ENCODE measurements at regions not wholly inside any gene's neighbourhood (a gene's known extent, or its start where the extent isn't known, plus 50 kb on each side); places are given as distances from the start of the nearest gene placed in this dataset.

DNA sequence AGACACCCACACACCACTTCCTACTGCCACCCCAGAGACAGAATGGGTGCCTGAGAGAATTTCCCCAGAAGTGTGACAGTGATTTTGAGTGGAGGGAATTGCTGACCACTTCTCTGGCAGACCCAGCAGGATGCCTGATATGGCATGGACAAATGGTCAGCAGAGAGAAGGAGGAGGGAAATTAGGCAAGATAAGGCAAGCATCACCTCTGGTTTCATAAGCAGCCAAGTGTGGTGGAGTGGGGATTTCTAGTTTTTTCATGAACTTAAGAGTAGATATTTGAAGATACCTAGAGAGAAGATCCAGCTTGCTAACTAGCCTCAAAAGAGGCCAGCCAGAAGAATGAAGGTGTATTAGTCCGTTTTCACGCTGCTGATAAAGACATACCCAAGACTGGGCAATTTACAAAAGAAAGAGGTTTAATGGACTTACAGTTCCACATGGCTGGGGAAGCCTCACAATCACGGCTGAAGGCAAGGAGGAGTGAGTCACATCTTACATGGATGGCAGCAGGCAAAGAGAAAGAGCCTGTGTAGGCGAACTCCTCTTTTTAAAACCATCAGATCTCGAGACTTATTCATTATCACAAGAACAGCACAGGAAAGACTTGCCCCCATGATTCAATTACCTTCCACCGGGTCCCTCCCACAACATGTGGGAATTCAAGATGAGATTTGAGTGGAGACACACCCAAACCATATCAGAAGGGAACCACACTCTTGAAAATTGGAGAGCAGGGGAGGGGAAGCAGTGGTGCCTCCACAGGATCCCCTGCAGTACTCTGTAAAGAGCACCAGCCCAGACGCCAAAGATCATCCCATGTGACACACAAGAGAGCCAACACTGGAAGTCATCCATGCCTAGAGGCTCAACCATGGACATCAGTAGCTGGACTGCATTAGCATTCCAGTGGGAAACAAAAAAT, 64.2 kb downstream of the RBM43 start:
- H3K4me3 ChIP-seq (ENCODE audit: low read depth, low read length): no peak overlapping the region
- no peak for TF ChIP-seq CTCF (IDR thresholded peaks at IDR 0.05; ENCODE audit: insufficient read depth, low read depth, low read length)
- DNase-seq (ENCODE audit: low read depth): no peak

DNA sequence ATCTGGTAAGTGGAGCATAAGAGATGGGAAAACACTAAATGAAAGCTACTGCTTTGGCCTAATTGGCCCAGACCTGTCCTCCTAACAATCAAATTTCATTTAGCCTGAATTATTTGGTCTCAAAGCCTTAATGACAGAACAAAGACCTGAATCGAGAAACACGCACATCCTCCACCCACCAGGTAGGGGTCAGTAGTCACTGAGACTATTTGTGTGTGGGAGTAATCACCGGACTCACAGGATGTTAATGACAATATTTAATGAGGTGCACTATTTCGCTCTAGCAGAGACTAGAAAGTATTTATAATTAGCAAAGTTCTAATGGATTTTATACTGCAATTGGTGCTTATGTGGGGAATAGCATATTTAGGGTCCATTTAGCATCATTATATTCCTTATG, 68.1 kb downstream of the RBM43 start:
- no peak for TF ChIP-seq CTCF (IDR thresholded peaks at IDR 0.05; ENCODE audit: insufficient read depth, low read depth, low read length)
- no peak overlapping the region for H3K4me3 ChIP-seq (ENCODE audit: low read depth, low read length)
- DNase-seq (ENCODE audit: low read depth): no peak

GRCh38 chr2:151192681-151193080, 69.0 kb downstream of the RBM43 start:
- no peak overlapping the region for H3K4me3 ChIP-seq (ENCODE audit: low read depth, low read length)
- no peak for DNase-seq (ENCODE audit: low read depth)
- no peak for TF ChIP-seq CTCF (IDR thresholded peaks at IDR 0.05; ENCODE audit: insufficient read depth, low read depth, low read length)

- no peak for DNase-seq (ENCODE audit: low read depth)
- no peak for TF ChIP-seq CTCF (IDR thresholded peaks at IDR 0.05; ENCODE audit: insufficient read depth, low read depth, low read length)
- no peak overlapping the region for H3K4me3 ChIP-seq (ENCODE audit: low read depth, low read length)
Observed at GRCh38 chr2:151191001-151191400, 70.7 kb downstream of the RBM43 start.

DNA sequence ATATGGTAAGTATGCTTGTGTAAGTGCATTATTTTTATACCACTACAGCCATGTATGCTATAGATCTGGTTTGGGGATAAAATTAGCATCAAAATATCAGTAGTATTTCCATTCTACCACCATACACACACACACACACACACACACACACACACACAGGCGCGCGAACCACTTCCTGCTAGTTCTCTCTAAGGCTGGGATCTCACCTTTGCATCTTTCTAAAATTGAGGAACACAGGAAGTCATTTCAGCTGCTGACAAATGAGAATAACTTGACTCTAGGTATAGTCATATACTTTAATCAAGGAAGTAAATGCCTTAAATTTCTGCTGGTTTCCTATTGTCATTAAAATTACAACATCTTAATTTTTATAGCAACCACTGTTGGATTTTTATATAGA, 72.5 kb downstream of the RBM43 start:
- H3K4me3 ChIP-seq (ENCODE audit: low read depth, low read length): no peak overlapping the region
- DNase-seq (ENCODE audit: low read depth): no peak
- TF ChIP-seq CTCF (IDR thresholded peaks at IDR 0.05; ENCODE audit: insufficient read depth, low read depth, low read length): no peak

DNA sequence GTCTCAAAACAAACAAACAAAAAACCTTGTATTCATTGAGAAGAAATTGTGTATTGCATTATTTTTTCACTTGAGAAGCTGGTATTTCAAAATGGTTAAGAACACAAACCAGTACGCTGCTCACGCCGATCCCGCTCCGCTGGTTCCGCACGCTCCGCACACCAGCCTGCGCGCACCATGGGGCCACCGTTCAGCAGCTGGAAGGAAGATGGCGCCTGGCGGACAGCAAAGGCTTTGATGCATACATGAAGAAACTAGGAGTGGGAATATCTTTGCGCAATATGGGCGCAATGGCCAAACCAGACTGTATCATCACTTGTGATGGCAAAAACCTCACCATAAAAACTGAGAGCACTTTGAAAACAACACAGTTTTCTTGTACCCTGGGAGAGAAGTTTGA, 75.7 kb downstream of the RBM43 start:
- no peak for DNase-seq (ENCODE audit: low read depth)
- no peak for TF ChIP-seq CTCF (IDR thresholded peaks at IDR 0.05; ENCODE audit: insufficient read depth, low read depth, low read length)
- H3K4me3 ChIP-seq (ENCODE audit: low read depth, low read length): no peak overlapping the region
